ENCODE measurements at regions not wholly inside any gene's neighbourhood (a gene's known extent, or its start where the extent isn't known, plus 50 kb on each side); places are given as distances from the start of the nearest gene placed in this dataset.

DNA sequence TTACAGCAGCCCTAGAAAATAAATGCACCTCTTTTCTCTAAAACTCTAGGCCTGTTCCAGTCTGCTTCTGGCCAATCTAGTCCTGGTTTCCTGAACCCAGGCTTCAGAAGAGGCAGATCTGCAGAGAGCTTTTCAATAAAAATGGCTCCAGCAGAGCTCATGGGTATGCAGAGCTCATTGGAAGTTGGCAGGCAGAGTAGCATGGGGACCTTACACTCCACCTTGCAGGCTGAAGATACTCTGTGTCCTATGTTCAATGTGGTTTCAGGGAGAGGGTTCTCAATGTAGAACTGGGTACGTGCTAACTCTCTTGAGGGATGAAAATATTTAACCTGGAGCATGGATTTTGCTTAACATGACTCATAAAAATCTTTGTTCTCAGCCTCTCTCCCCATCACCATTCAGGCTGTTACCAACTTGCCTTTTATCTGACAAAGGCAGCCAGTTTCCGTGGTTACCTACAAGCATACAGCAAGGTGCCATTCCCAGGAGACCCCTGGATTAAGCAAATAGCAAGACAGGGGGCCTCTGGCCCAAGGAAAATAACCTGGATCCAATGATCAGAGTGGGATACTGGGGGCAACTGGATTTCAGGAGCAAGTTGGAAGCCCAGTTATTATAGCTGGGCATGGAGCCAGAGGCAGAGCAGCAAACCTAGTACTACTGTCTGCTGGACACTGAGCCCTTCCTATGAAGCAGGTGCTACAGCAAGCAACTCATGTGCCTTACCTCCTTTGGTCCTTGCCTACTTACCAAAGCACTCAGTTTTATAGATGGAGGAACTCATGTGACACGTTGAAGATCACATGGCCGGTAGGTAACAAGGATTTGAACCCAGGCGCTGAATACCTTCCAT, 98.2 kb upstream of the DHX40 start (continued):
- TF ChIP-seq, protein P1, sequence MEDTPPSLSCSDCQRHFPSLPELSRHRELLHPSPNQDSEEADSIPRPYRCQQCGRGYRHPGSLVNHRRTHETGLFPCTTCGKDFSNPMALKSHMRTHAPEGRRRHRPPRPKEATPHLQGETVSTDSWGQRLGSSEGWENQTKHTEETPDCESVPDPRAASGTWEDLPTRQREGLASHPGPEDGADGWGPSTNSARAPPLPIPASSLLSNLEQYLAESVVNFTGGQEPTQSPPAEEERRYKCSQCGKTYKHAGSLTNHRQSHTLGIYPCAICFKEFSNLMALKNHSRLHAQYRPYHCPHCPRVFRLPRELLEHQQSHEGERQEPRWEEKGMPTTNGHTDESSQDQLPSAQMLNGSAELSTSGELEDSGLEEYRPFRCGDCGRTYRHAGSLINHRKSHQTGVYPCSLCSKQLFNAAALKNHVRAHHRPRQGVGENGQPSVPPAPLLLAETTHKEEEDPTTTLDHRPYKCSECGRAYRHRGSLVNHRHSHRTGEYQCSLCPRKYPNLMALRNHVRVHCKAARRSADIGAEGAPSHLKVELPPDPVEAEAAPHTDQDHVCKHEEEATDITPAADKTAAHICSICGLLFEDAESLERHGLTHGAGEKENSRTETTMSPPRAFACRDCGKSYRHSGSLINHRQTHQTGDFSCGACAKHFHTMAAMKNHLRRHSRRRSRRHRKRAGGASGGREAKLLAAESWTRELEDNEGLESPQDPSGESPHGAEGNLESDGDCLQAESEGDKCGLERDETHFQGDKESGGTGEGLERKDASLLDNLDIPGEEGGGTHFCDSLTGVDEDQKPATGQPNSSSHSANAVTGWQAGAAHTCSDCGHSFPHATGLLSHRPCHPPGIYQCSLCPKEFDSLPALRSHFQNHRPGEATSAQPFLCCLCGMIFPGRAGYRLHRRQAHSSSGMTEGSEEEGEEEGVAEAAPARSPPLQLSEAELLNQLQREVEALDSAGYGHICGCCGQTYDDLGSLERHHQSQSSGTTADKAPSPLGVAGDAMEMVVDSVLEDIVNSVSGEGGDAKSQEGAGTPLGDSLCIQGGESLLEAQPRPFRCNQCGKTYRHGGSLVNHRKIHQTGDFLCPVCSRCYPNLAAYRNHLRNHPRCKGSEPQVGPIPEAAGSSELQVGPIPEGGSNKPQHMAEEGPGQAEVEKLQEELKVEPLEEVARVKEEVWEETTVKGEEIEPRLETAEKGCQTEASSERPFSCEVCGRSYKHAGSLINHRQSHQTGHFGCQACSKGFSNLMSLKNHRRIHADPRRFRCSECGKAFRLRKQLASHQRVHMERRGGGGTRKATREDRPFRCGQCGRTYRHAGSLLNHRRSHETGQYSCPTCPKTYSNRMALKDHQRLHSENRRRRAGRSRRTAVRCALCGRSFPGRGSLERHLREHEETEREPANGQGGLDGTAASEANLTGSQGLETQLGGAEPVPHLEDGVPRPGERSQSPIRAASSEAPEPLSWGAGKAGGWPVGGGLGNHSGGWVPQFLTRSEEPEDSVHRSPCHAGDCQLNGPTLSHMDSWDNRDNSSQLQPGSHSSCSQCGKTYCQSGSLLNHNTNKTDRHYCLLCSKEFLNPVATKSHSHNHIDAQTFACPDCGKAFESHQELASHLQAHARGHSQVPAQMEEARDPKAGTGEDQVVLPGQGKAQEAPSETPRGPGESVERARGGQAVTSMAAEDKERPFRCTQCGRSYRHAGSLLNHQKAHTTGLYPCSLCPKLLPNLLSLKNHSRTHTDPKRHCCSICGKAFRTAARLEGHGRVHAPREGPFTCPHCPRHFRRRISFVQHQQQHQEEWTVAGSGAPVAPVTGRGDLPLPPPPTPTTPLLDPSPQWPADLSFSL (CRISPR knock-in tag; IDR thresholded peaks at IDR 0.05): no peak
- TF ChIP-seq ZNF326 (CRISPR knock-in tag; IDR thresholded peaks at IDR 0.05; ENCODE audit: borderline replicate concordance): no peak
- TF ChIP-seq HMGA1 (CRISPR knock-in tag; conservative IDR thresholded peaks at IDR 0.05): no peak
- no peak for TF ChIP-seq ZNF780A (CRISPR knock-in tag; IDR thresholded peaks at IDR 0.05)
- TF ChIP-seq LCORL (IDR thresholded peaks at IDR 0.05): no peak
- TF ChIP-seq LCORL (CRISPR knock-in tag; IDR thresholded peaks at IDR 0.05): no peak
- no peak for TF ChIP-seq SNAI1 (CRISPR knock-in tag; IDR thresholded peaks at IDR 0.05; ENCODE audit: borderline replicate concordance)
- TF ChIP-seq, protein P2, sequence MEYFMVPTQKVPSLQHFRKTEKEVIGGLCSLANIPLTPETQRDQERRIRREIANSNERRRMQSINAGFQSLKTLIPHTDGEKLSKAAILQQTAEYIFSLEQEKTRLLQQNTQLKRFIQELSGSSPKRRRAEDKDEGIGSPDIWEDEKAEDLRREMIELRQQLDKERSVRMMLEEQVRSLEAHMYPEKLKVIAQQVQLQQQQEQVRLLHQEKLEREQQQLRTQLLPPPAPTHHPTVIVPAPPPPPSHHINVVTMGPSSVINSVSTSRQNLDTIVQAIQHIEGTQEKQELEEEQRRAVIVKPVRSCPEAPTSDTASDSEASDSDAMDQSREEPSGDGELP (IDR thresholded peaks at IDR 0.05; ENCODE audit: borderline replicate concordance, low read depth): no peak
- TF ChIP-seq, protein P3, sequence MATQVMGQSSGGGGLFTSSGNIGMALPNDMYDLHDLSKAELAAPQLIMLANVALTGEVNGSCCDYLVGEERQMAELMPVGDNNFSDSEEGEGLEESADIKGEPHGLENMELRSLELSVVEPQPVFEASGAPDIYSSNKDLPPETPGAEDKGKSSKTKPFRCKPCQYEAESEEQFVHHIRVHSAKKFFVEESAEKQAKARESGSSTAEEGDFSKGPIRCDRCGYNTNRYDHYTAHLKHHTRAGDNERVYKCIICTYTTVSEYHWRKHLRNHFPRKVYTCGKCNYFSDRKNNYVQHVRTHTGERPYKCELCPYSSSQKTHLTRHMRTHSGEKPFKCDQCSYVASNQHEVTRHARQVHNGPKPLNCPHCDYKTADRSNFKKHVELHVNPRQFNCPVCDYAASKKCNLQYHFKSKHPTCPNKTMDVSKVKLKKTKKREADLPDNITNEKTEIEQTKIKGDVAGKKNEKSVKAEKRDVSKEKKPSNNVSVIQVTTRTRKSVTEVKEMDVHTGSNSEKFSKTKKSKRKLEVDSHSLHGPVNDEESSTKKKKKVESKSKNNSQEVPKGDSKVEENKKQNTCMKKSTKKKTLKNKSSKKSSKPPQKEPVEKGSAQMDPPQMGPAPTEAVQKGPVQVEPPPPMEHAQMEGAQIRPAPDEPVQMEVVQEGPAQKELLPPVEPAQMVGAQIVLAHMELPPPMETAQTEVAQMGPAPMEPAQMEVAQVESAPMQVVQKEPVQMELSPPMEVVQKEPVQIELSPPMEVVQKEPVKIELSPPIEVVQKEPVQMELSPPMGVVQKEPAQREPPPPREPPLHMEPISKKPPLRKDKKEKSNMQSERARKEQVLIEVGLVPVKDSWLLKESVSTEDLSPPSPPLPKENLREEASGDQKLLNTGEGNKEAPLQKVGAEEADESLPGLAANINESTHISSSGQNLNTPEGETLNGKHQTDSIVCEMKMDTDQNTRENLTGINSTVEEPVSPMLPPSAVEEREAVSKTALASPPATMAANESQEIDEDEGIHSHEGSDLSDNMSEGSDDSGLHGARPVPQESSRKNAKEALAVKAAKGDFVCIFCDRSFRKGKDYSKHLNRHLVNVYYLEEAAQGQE (IDR thresholded peaks at IDR 0.05; ENCODE audit: borderline replicate concordance in 1 of 2, low read depth in 1 of 2, low read length in 2 of 2): no peak
- no peak for TF ChIP-seq SNRNP70 (IDR thresholded peaks at IDR 0.05; ENCODE audit: low read depth, low read length)
- no peak for TF ChIP-seq ZNF143 (CRISPR knock-in tag; IDR thresholded peaks at IDR 0.05)
- no peak for TF ChIP-seq ZNF354B (CRISPR knock-in tag; IDR thresholded peaks at IDR 0.05)
- no peak for TF ChIP-seq TCF12 (IDR thresholded peaks at IDR 0.05)
- TF ChIP-seq TCF12 (CRISPR knock-in tag; IDR thresholded peaks at IDR 0.05): no peak
